Neuronal stem cell (in vitro differentiated cells): ENCODE measurements at regions not wholly inside any gene's neighbourhood (a gene's known extent, or its start where the extent isn't known, plus 50 kb on each side); places are given as distances from the start of the nearest gene placed in this dataset.
"Not testable (repeated sequence)": the region's sequence is repeated elsewhere in the genome, so short reads cannot be mapped to it uniquely, and the experiment has no call there.

Experiments
- DNase-seq: peaks from one replicate; pipeline ENCODE4 v3.0.0-alpha.2; 2013; ENCODE audit warnings: low spot score
- H2AFZ ChIP-seq: one replicate; pipeline ENCODE4 v1.6.1; 2013; ENCODE audit warnings: mild to moderate bottlenecking, low read length, inconsistent platforms
- H2AK5ac ChIP-seq: 2 replicates; pipeline ENCODE4 v1.6.1; 2013; ENCODE audit warnings: low read depth, mild to moderate bottlenecking, inconsistent platforms, low read length, moderate library complexity, mixed read lengths
- H2BK120ac ChIP-seq: 2 replicates; pipeline ENCODE4 v1.6.1; 2013; ENCODE audit warnings: low read depth, mild to moderate bottlenecking, inconsistent platforms, low read length, moderate library complexity, mixed read lengths
- H2BK12ac ChIP-seq: one replicate; pipeline ENCODE4 v1.6.1; 2013; ENCODE audit warnings: low read length, inconsistent platforms
- H2BK15ac ChIP-seq: 2 replicates; pipeline ENCODE4 v1.6.1; 2013; ENCODE audit warnings: mild to moderate bottlenecking, low read length, inconsistent platforms, mixed read lengths
- H2BK5ac ChIP-seq: one replicate; pipeline ENCODE4 v1.6.1; 2013; ENCODE audit warnings: inconsistent platforms, mild to moderate bottlenecking, low read length, moderate library complexity
- H3K14ac ChIP-seq: one replicate; pipeline ENCODE4 v1.6.1; 2013; ENCODE audit warnings: low read length, inconsistent platforms
- H3K18ac ChIP-seq: 2 replicates; pipeline ENCODE4 v1.6.1; 2013; ENCODE audit warnings: low read length, inconsistent platforms
- H3K23ac ChIP-seq: 2 replicates; pipeline ENCODE4 v1.6.1; 2013; ENCODE audit warnings: low read depth, mild to moderate bottlenecking, mixed read lengths, low read length, inconsistent platforms; ENCODE audit not compliant: poor library complexity
- H3K27ac ChIP-seq: replicated peaks from 3 replicates; pipeline ENCODE4 v1.5.1; 2013; ENCODE audit warnings: low read length, inconsistent platforms
- H3K27me3 ChIP-seq, 3 experiments: 2 replicates each; pipeline ENCODE4 v1.6.1; 2013; ENCODE audit warnings: low read length in 3 of 3, mild to moderate bottlenecking in 2 of 3, inconsistent platforms in 1 of 3, low read depth in 1 of 3, mixed read lengths in 1 of 3, moderate library complexity in 1 of 3; ENCODE audit not compliant: control insufficient read depth in 3 of 3, insufficient read depth in 3 of 3
- H3K36me3 ChIP-seq, 2 donors: replicated peaks in 1 of 2; 2 replicates each; pipeline ENCODE4 v1.6.1; 2013; ENCODE audit warnings: low read length in 2 of 2; ENCODE audit not compliant: control insufficient read depth in 2 of 2, insufficient read depth in 2 of 2
- H3K4ac ChIP-seq: 2 replicates; pipeline ENCODE4 v1.6.1; 2013; ENCODE audit warnings: inconsistent platforms, mild to moderate bottlenecking, low read length, moderate library complexity
- H3K4me1 ChIP-seq, 2 donors: 1 replicate in 1 of 2; 2 replicates in 1 of 2; pipeline ENCODE4 v1.6.1; 2013; ENCODE audit warnings: low read length in 2 of 2, low read depth in 1 of 2; ENCODE audit not compliant: control insufficient read depth in 2 of 2, insufficient read depth in 1 of 2
- H3K4me2 ChIP-seq: one replicate; pipeline ENCODE4 v1.6.1; 2013; ENCODE audit warnings: mild to moderate bottlenecking, low read length, inconsistent platforms; ENCODE audit not compliant: insufficient read depth, poor library complexity, severe bottlenecking
- H3K4me3 ChIP-seq, 2 donors: 2 replicates each; pipeline ENCODE4 v1.5.1; 2013; ENCODE audit warnings: low read length in 2 of 2, mild to moderate bottlenecking in 2 of 2, inconsistent platforms in 1 of 2, moderate library complexity in 1 of 2
- H3K79me1 ChIP-seq: one replicate; pipeline ENCODE4 v1.6.1; 2013; ENCODE audit warnings: low read depth, mild to moderate bottlenecking, inconsistent platforms, low read length, moderate library complexity
- H3K9ac ChIP-seq: one replicate; pipeline ENCODE4 v1.6.1; 2013; ENCODE audit warnings: mild to moderate bottlenecking, low read depth, low read length, inconsistent platforms; ENCODE audit not compliant: poor library complexity
- H3K9me3 ChIP-seq, 2 donors: replicated peaks in 1 of 2; 2 replicates each; pipeline versions ENCODE3 to v1.6.1; 2013; ENCODE audit warnings: low read length in 2 of 2, mild to moderate bottlenecking in 2 of 2, inconsistent platforms in 1 of 2, low read depth in 1 of 2, mixed read lengths in 1 of 2, moderate library complexity in 1 of 2; ENCODE audit not compliant: control insufficient read depth in 2 of 2, insufficient read depth in 1 of 2
- H4K8ac ChIP-seq: one replicate; pipeline ENCODE4 v1.6.1; 2013; ENCODE audit warnings: low read depth, mild to moderate bottlenecking, inconsistent platforms, low read length, moderate library complexity
- H4K91ac ChIP-seq: one replicate; pipeline ENCODE4 v1.6.1; 2013; ENCODE audit warnings: low read length, low read depth, mild to moderate bottlenecking, inconsistent platforms; ENCODE audit not compliant: poor library complexity
- WGBS, 2 donors: extraction: QIAGEN DNeasy Blood & Tissue Kit; methylation state at CpG; one replicate each; pipeline ENCODE4 v1.1.7; 2013; ENCODE audit warnings: missing lambda C conversion rate in 2 of 2, mixed read lengths in 1 of 2; ENCODE audit not compliant: insufficient read length in 2 of 2, insufficient replicate concordance in 1 of 2; ENCODE audit errors: extremely low coverage in 2 of 2; 5-methylcytosine and 5-hydroxymethylcytosine counted together

DNA sequence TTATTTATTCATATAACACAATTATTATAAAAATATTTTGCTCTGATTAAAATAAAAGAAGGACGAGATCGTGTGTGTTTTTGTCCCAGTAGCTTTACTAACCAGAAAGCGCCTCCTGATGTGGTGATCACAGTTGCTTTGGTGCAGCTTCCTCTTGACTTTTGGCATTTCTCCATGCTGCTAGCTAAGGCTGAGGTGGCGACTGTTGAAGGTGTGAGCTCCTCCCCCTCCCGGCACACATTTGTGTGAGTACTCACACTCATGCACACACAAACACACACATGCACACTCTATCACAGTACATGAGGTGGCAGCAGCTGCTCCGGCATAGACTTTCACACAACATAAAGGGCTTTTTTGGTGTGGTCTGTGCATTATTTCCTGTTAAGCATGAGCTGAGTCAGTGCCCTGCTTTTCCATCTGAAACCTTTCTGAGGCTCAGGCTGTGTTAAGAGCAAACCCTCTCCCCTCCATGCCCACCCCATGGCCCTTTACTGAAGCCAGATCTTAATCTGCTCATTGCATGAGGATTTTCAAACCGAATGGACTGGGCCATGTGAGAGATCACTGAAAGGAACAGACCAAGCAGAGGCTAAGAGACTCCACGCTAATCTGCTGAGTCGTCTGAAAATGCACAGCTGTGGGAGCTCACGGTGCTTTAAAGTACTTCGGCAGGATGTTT, 53.3 kb downstream of the FOXD4L1 start:
- H3K4me3 ChIP-seq, H3K14ac ChIP-seq, H3K36me3 ChIP-seq, DNase-seq, H3K9me3 ChIP-seq, H3K18ac ChIP-seq, H3K4me1 ChIP-seq, H2BK12ac ChIP-seq, H2AFZ ChIP-seq, H3K23ac ChIP-seq, H3K79me1 ChIP-seq, H2BK15ac ChIP-seq, H4K91ac ChIP-seq, H2AK5ac ChIP-seq, H3K27ac ChIP-seq, H3K9ac ChIP-seq, H3K4ac ChIP-seq, H3K4me2 ChIP-seq, H4K8ac ChIP-seq, H2BK120ac ChIP-seq, H2BK5ac ChIP-seq, H3K27me3 ChIP-seq: not testable (repeated sequence)
- WGBS, 2 donors = no CpG with 5 or more reads among the region's 11 CpGs

DNA sequence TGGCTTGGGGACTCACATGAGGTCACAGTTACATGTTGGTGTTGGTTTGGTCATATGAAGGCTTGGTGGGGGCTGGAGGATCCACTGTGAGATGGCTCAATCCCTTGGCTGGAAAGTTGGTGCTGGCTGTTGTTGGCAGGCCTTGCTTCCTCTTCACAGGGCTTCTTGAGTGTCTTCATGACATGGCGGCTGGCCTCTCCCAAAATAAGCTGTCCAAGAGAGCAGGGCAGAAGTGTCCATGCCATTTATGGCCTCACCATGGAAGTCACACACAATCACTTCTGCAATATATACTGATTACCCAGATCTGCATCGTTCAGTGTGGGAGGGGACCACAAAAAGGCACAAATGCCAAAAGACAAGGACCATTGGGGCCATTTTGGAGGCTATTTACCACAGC, 61.4 kb downstream of the FOXD4L1 start:
- H3K36me3 ChIP-seq, H3K4ac ChIP-seq, H3K23ac ChIP-seq, H3K9me3 ChIP-seq, H2AK5ac ChIP-seq, H4K91ac ChIP-seq, H2BK12ac ChIP-seq, H4K8ac ChIP-seq, H3K14ac ChIP-seq, H2BK5ac ChIP-seq, H3K18ac ChIP-seq, DNase-seq, H3K27ac ChIP-seq, H2AFZ ChIP-seq, H2BK120ac ChIP-seq, H3K4me1 ChIP-seq, H2BK15ac ChIP-seq, H3K79me1 ChIP-seq, H3K9ac ChIP-seq, H3K4me2 ChIP-seq, H3K27me3 ChIP-seq, H3K4me3 ChIP-seq: not testable (repeated sequence)
- no CpG with 5 or more reads among the region's 2 CpGs for WGBS, 2 donors

DNA sequence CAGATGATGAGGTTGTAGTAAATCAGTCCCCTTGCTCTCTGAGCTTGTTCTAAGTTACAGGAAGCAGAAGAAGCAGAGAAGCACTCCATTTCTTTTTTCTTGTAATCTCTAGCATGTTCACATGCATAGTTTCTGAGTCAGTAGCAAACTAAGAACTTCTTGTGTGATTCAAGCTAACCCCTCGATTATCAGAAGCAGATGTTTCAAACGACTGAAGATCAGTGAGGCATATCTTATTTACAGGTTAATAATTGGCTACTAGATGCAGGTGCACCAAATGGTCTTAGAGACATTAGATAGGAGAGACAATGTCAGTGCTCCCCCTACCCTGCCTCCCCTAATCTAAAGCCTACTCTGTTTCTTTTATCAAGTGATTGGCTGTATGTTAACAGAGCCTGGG, 64.2 kb downstream of the FOXD4L1 start:
- not testable (repeated sequence) for H4K8ac ChIP-seq, H3K4me3 ChIP-seq, H3K4me2 ChIP-seq, H2BK15ac ChIP-seq, H3K79me1 ChIP-seq, H3K23ac ChIP-seq, H2BK120ac ChIP-seq, H3K9me3 ChIP-seq, H3K9ac ChIP-seq, H3K27ac ChIP-seq, DNase-seq, H3K36me3 ChIP-seq, H3K14ac ChIP-seq, H3K4ac ChIP-seq, H2BK5ac ChIP-seq, H3K27me3 ChIP-seq, H2AFZ ChIP-seq, H4K91ac ChIP-seq, H3K4me1 ChIP-seq, H2AK5ac ChIP-seq, H2BK12ac ChIP-seq, H3K18ac ChIP-seq
- WGBS, 2 donors = no CpG with 5 or more reads among the region's 2 CpGs

- H3K27me3 ChIP-seq, H3K4me3 ChIP-seq, H2BK5ac ChIP-seq, H3K36me3 ChIP-seq, H3K23ac ChIP-seq, H3K4me1 ChIP-seq, H3K27ac ChIP-seq, H3K4ac ChIP-seq, H4K91ac ChIP-seq, H3K14ac ChIP-seq, H3K4me2 ChIP-seq, H3K18ac ChIP-seq, H3K9me3 ChIP-seq, H2AFZ ChIP-seq, H2BK12ac ChIP-seq, H2BK15ac ChIP-seq, H4K8ac ChIP-seq, H2BK120ac ChIP-seq, DNase-seq, H3K79me1 ChIP-seq, H2AK5ac ChIP-seq: not testable (repeated sequence)
- WGBS, 2 donors = no CpG with 5 or more reads among the region's 12 CpGs
- H3K9ac ChIP-seq = peak overlapping the region; percentile 21
Observed at GRCh38 chr2:113566674-113567480, 60.2 kb upstream of the RABL2A start.
